Peyer's patch (tissue), 4 donors: ENCODE measurements at regions not wholly inside any gene's neighbourhood (a gene's known extent, or its start where the extent isn't known, plus 50 kb on each side); places are given as distances from the start of the nearest gene placed in this dataset.

Experiments
- DNase-seq, 3 donors: peaks; one replicate each; pipeline ENCODE4 v3.0.0-alpha.2; 2017 to 2019
- H3K27ac ChIP-seq, 4 donors: fragments of 200-600 bp; sonication (generic); one replicate each; pipeline ENCODE4 v1.5.1; 2016 to 2019
- H3K27me3 ChIP-seq, 2 donors: fragments of 200-600 bp; sonication (generic); one replicate each; pipeline ENCODE4 v1.5.1; 2019
- H3K36me3 ChIP-seq, 3 donors: fragments of 200-600 bp; sonication (generic); one replicate each; pipeline ENCODE4 v1.5.1; 2016 to 2019
- H3K4me1 ChIP-seq, 4 donors: fragments of 200-600 bp; sonication (generic); one replicate each; pipeline ENCODE4 v1.5.1; 2016 to 2019
- H3K4me3 ChIP-seq, 4 donors: fragments of 200-600 bp; sonication (generic); 1 replicate in 3 of 4; 2 replicates in 1 of 4; pipeline ENCODE4 v1.5.1; 2016 to 2019; ENCODE audit warnings: mild to moderate bottlenecking in 1 of 4
- H3K9me3 ChIP-seq, 4 donors: fragments of 200-600 bp; sonication (generic); one replicate each; pipeline ENCODE4 v1.5.1; 2016 to 2019; ENCODE audit warnings: mild to moderate bottlenecking in 1 of 4
- CTCF ChIP-seq, 6 experiments: fragments of 450-650 bp in 4 of 6; fragments of 200-600 bp in 2 of 6; sonication (generic) in 1 of 6; IDR thresholded peaks; one replicate each; pipeline ENCODE4 v1.5.1; 2017 to 2019; ENCODE audit warnings: antibody characterized with exemption in 6 of 6, mild to moderate bottlenecking in 3 of 6, moderate library complexity in 1 of 6
- POLR2A ChIP-seq, 2 donors: fragments of 450-650 bp; IDR thresholded peaks; one replicate each; pipeline ENCODE4 v1.5.1; 2017; ENCODE audit warnings: antibody characterized with exemption in 2 of 2, mild to moderate bottlenecking in 2 of 2, moderate library complexity in 2 of 2

DNA sequence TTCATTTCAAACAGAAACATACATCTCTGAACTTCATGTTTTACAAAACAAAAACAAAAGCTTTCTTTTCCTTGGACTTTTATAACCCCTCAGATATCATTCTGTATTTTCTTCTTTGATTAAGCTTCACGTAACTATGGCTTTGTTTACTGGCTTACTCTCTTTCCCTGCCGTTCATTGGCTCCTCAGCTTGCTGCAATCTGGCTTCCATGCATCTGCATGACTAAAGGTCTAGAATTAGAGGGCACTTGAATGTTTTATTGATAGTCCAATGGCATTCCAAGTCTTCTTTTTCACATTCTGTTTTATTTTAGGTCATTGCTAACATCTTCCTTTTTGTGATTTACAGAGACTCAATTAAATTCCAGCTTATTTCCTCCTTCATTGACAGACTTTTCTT is 487.6 kb downstream of the GRXCR1 start:
- no peak overlapping the region for H3K4me3 ChIP-seq
- no peaks in the 10 kb centered on the region for H3K36me3 ChIP-seq
- no peaks in the 10 kb centered on the region for H3K27me3 ChIP-seq
- H3K27ac ChIP-seq, result no peak overlapping the region
- no peak for TF ChIP-seq CTCF (IDR thresholded peaks at IDR 0.05)
- no peak for TF ChIP-seq POLR2A (IDR thresholded peaks at IDR 0.05)
- H3K4me1 ChIP-seq, result no peaks in the 10 kb centered on the region
- H3K9me3 ChIP-seq, result no peaks in the 10 kb centered on the region
- DNase-seq, result no peak

- Histone ChIP-seq H3K27ac (no peak overlapping the region), H3K4me1 (no peaks in the 10 kb centered on the region), H3K4me3 (no peak overlapping the region), H3K9me3 (no peaks in the 10 kb centered on the region), H3K27me3 (no peaks in the 10 kb centered on the region), H3K36me3 (no peaks in the 10 kb centered on the region)
- no peak for DNase-seq
- TF ChIP-seq POLR2A (IDR thresholded peaks at IDR 0.05) (no peak), CTCF (IDR thresholded peaks at IDR 0.05) (no peak)
These were observed 498.6 kb downstream of the GRXCR1 start for GRCh38 chr4:43391069-43391468.

DNA sequence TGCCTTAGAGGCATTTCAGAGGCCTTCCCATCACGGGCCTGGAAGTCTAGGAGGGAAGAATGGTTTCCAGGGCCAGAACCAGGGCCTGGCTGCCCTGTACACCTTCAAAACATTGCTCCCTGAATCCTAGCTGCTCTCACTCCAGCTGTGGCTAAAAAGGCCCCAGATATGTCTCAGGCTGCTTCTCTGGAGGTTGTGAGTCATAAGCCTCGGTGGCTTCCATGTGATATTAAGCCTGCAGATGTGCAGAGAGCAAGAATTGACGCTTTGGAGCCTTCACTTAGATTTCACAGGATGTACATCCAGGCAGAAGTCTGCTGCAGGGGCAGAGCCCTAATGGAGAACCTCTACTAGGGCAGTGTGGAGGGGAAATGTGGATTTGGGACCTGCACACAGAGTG is 502.5 kb downstream of the GRXCR1 start:
- no peak overlapping the region for H3K4me3 ChIP-seq
- TF ChIP-seq CTCF (IDR thresholded peaks at IDR 0.05), result no peak
- TF ChIP-seq POLR2A (IDR thresholded peaks at IDR 0.05), result no peak
- no peaks in the 10 kb centered on the region for H3K4me1 ChIP-seq
- DNase-seq, result no peak
- H3K27ac ChIP-seq, result no peak overlapping the region
- no peaks in the 10 kb centered on the region for H3K9me3 ChIP-seq
- no peaks in the 10 kb centered on the region for H3K36me3 ChIP-seq
- no peaks in the 10 kb centered on the region for H3K27me3 ChIP-seq

DNA sequence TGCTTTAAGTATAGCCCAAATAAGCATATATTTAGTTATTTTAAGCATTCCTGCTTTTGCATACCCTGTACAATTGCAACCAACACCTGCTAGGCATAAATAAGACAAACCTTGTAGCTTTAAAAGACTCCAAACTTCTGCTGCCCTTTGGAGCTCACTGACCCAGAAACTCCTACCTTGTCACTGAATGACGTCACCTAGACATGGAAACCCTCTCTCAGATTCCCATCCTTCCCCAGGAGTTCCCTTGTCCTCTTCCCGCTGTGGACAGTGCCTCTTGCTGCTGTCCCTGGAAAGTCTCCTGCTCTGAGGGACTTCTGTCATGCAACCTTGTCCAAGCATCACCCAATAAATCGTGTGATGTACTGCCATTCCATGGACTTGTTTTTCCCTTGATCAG is 507.2 kb downstream of the GRXCR1 start:
- H3K4me1 ChIP-seq, result no peaks in the 10 kb centered on the region
- H3K36me3 ChIP-seq, result no peaks in the 10 kb centered on the region
- H3K4me3 ChIP-seq, result no peak overlapping the region
- DNase-seq, result no peak
- no peak overlapping the region for H3K27ac ChIP-seq
- no peaks in the 10 kb centered on the region for H3K27me3 ChIP-seq
- no peaks in the 10 kb centered on the region for H3K9me3 ChIP-seq
- TF ChIP-seq CTCF (IDR thresholded peaks at IDR 0.05), result no peak

GRCh38 chr4:43402393-43402792 is 509.9 kb downstream of the GRXCR1 start:
- Histone ChIP-seq H3K4me1 (no peaks in the 10 kb centered on the region), H3K27ac (no peak overlapping the region), H3K27me3 (no peaks in the 10 kb centered on the region), H3K9me3 (no peaks in the 10 kb centered on the region), H3K4me3 (no peak overlapping the region), H3K36me3 (no peaks in the 10 kb centered on the region)
- DNase-seq, result no peak
- no peak for TF ChIP-seq POLR2A (IDR thresholded peaks at IDR 0.05)
- TF ChIP-seq CTCF (IDR thresholded peaks at IDR 0.05), result no peak

DNA sequence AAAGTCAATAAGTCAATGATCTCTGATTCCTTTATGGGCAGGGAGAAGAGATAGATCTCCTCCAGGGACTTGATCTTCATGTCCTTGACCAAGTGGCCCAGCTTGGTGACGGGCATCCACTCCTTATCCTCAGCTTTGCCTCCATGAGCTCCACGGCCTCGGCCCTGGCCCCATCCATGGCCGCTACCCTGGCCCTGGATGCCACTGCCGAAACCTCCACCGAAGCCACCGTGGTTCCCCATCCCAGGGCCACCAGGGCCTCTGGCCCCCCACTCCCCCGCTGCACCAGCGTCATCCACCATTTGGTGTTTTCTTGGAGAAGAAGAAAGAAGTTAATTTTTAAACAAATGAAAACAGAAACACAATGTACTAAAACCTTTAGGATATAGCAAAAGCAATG is 518.1 kb downstream of the GRXCR1 start:
- no peak for DNase-seq
- H3K36me3 ChIP-seq, result no peaks in the 10 kb centered on the region
- no peak overlapping the region for H3K27ac ChIP-seq
- no peaks in the 10 kb centered on the region for H3K4me1 ChIP-seq
- H3K4me3 ChIP-seq, result no peak overlapping the region
- H3K27me3 ChIP-seq, result no peaks in the 10 kb centered on the region
- H3K9me3 ChIP-seq, result peaks cover 0 to 7% (median 0%) of the 10 kb centered on the region in 4 donors
- TF ChIP-seq POLR2A (IDR thresholded peaks at IDR 0.05) (no peak), CTCF (IDR thresholded peaks at IDR 0.05) (no peak)
